ENCODE measurements at regions not wholly inside any gene's neighbourhood (a gene's known extent, or its start where the extent isn't known, plus 50 kb on each side); places are given as distances from the start of the nearest gene placed in this dataset.
A peak's percentile ranks its signal among the peaks of the same experiment; 100 is the strongest.
"Not testable (repeated sequence)": the region's sequence is repeated elsewhere in the genome, so short reads cannot be mapped to it uniquely, and the experiment has no call there.

DNA sequence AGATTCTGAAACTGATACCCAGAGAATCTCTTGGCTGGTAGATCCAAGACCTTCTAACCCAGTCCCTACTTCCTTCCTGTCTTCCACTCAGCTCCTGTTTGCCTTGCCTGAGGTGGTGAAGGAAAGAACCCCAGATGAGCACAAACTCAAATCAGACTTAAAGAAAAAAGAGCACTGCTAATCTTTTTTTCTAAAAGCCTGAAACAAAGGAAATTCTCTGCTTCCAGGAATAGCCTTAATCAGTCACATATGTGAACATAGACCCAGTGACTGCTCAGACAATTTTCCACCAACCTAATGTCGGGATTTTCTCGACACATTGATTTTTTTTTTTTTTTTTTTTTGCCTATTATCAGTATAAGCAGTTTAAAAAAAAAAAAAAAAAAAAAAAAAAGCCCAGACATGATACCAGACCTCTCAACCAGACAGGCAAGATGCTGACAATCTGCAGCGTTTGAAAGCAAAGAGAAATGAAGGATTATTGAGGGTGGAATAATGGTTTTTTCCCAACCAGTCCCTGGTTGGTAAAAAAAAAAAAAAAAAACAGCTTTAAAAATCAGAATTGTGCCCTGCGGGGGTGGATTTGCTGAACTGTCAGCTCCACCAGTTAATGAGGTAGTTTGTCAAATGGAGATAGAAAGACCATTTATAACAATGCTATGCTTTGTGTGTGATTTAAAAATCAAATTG, 256.8 kb upstream of the RARB start:
- no peak for DNase-seq

DNA sequence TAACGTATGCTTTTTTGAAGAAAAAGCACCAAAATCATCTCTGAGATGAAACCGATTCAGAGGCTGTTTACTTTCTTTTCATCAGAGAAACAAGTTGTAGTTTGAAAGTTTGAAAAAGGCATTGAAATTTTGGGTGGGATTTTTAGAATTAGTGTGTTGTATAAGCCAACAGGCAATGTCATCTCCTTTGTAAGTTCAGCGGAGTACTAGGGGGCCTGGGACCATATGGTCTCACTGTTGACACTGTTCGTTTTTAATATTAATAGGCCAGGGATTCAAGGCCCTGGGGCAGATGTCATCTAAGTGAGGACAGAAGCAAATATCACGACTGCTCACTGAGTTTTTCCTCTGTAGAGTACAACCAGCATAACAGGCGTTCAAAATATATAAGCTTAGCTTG, 256.2 kb upstream of the RARB start:
- no peak for DNase-seq

DNA sequence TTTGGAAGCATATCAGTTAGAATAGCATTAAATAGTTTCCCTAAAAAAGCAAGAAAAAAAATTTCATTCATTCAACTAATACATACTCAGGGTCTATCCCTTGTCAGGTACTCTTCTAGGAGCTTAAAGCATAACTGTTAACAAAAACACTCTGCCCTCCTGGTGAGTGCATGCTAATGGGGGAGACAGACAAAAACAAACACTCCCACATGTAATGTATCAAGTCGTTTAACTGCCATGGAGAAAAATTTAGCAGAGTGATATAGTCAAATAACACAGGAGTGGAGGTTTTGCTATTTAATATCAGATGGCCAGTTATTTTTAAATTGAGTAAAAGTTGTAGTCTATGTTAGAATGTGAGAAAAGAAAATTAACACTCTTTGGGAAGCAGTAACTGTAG, 254.5 kb upstream of the RARB start:
- DNase-seq, result no peak

DNA sequence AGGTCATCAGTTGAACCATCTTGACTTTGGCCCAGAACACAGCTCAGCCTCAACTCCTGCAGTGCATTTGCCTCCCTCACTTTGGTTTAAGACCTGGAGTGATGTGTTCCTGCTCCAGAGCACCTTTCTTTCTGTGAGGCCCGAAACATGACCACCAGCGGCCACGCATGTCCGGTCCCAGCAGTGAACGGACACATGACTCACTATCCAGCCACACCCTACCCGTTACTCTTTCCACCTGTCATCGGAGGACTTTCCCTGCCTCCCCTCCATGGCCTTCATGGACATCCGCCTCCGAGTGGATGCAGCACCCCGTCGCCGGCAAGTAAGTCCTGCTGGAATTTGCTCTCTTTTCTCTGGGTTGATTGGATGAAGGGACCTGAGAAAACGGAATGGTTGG, 253.8 kb upstream of the RARB start:
- DNase-seq, result no peak

DNA sequence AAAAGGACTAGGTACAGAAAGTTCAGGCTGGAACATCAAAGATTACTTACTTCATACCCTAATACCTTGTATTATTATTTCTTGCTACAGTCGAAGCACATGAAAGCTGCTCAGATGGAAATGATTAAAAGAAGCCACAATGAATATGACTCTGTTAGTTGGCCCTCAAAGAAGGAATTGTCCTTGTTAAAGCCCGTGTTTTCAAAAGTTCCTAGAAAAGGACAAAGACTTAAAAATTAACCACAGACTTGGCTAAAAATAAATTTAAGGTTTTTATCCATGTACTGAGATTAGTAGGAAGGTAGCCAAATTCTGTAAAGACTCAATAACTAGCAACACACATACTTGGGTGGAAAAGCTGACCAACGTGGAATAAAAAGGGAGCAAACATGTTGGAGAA, 251.0 kb upstream of the RARB start:
- DNase-seq, result no peak

DNA sequence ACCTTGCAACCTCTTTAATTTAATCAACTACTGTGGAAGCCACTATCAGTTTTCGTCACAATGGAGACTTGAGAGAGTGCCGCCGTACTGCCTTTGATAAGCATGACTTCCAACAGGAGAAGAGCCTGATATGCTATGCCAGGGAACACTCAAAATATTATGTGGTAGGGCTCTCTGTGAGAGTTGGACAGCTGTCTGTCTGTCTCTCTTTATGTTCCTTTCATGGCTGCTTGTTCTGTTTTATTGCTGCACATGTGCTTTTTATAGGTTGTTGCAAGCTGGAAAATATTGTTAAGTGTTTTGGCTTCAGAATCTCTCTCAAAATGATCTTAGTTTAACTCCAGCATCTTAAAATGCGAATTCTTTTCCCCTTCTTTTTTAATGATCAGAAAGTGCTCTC, 249.4 kb upstream of the RARB start:
- DNase-seq, result no peak

DNA sequence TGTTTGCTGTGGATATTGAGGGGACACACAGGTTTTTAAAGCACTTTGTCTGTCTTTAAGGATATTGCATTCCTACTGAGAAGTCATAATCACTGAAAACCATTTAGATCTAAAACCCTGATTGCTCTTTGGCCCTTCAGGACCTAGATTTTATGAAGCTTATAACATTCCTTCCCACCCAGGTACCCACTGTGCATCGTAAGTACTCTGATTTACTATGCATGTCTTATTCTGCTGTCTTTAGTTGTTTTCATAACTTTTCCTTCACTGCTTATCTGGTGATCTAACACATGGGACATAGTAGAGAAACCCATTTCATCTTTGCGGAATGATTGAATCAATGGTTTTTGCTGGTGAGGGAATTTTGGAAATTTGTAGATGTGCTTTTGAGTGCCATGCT, 247.0 kb upstream of the RARB start:
- DNase-seq, result no peak

DNA sequence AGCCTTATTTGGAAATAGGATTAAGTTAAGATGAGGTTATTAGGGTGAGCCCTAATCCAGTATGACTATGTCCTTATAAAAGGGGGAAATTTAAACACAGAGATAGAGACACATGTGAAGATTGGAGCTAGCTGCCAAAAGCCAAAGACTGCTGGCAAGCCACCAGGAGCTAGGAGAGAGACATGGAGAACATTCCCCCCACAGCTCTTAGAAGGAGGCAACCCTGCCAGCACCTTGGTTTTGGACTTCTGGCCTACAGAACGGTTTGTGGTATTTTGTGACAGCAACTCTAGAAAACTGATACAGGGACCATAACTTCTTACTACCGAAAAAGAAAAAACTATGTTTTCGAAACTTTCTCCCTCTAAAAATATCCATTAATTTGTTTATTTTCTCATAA, 245.3 kb upstream of the RARB start:
- peak; percentile 30 for DNase-seq

DNA sequence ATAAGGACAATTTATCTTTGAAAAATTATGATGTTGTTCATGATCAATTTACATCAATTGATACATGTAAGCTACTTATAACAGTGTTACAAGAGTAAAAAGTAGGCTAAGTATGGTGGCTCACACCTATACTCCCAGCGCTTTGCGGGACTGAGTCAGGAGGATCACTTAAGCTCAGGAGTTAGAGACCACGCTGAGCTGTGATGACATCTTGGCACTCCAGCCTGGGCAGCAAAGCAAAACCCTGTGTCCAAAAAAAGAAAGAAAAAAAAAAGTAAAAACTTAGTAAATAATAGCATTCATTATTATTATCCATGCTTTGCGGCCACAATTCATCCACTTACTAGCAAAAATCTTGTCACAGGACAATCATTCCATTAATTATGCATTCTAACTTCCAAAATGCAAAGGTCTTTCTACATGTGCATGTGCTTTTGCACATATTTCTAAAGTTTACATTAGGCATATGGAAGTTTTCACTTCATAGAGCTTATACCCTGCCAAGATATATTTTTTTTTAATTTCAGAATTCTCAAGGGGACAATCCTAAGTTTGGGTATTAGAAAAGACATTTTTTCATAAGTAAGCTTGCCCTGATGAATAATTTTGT, 243.3 kb upstream of the RARB start:
- DNase-seq, result no peak

DNA sequence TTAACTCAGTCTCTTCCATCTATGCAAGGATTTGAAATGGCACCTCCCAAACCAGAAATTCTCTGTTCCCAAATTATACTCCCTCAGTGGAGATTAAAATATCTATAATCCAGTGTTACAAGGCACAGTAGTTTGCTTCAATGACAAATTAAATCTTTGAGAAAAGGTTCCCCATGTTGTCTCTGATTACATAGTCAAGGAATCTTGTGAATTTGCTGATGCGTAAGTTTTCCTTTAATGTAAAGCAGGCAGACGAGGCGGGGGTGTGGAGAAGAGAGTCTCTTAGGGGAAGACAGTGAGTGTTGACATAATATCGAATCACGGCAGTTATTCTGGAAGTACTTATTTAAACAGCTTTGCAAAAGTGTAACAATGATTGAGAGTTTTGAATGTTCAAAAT, 236.4 kb upstream of the RARB start:
- DNase-seq, result no peak

DNA sequence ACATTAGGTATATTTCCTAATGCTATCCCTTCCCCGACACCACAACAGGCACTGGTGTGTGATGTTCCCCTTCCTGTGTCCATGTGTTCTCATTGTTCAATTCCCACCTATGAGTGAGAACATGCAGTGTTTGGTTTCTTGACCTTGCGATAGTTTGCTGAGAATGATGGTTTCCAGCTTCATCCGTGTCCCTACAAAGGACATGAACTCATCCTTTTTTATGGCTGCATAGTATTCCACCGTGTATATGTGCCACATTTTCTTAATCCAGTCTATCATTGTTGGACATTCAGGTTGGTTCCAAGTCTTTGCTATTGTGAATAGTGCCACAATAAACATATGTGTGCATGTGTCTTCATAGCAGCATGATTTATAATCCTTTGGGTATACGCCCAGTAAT, 228.5 kb upstream of the RARB start:
- DNase-seq, result not testable (repeated sequence)

DNA sequence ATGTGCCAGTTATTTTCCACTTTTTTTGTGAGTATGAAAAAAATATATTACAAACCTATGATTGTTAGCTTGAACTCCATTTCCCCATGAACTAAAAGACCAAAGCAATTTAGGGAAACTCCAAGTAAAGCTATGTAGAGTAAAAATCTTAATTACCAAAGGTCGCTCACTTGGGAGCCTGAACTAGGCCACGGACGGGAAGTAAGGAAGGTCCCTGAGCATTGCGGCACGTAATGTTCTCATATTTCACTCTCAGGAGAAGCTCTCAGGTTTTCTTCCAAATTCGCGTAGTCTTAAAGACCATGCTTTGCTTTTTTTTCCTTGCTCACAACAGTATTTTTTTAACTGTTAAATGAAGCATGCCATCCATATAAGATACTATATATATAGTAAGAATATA, 215.3 kb upstream of the RARB start:
- DNase-seq, result no peak

DNA sequence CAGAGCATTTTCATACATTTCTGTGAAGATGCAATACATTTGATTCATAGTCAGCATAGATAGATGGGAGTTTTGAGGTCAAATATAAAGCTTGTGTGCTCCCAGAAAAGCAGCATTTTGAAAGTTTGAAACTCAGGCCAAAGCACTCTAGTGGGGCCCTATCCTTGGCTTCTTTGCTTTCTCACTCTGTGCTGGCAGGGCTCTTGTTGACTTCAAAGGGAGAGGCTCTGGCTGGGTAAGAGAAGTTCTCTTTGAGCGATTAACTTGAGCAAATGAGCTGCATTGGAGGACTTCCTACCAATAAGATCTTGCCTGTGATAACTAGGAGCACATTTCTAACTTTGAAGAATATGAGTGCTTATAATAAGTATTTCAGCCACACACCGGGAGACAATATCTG, 214.0 kb upstream of the RARB start:
- DNase-seq, result peak; percentile 43

DNA sequence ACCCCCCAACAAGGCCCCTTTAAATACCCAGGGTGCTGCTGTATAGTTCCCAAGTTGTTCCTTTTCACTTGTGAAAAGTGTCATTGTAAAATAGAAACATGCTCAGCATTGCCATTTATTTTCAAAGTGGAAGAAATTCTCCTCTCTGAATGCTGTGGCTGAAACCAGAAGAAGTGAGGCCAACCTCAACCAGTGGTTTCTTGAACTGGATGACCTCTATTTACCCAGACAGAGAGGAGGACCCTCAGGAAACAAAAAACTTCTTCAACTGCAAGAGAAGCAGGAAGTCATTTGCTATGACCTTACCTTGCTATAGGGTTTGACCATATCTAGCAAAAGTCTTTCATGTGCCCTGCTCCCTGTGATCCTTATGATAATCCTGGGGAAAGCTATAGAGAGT, 209.7 kb upstream of the RARB start:
- DNase-seq, result no peak

DNA sequence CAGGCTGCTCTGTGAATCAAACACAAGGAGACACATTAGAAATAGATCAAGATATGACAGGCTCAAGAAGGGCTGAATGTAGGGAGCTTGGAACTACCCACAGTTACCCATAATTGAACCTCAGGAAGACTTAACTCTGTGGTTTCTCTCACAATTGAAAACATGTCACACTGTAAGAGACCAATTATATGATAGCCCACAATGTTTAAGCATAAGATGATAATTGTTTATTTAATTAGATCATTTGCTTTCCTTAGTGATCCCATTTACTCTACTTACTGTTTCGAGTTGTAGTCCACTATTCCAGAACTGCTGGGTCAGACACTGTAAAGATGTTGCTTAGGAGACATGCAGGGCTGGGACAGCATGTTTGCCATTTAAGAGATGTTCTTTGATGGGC, 201.3 kb upstream of the RARB start:
- no peak for DNase-seq

DNA sequence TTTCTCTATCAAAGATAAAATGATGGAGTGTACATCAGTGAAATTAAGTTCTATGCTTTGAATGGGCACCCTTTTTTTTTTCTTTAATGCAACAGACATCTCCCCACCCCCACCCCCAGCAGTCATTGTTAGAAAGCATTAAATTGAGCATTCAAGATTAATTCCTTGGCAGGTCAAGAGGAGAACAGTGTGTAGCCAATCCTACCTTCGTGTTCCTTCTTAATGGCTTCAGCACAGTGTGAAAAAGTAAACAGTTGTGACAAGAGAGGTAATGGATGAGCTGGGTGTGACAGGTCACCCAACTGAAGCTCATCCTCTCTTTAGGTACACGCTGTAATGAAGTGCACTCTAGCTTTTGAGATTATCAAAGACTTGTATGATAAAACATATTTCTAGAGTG, 198.5 kb upstream of the RARB start:
- DNase-seq, result no peak

DNA sequence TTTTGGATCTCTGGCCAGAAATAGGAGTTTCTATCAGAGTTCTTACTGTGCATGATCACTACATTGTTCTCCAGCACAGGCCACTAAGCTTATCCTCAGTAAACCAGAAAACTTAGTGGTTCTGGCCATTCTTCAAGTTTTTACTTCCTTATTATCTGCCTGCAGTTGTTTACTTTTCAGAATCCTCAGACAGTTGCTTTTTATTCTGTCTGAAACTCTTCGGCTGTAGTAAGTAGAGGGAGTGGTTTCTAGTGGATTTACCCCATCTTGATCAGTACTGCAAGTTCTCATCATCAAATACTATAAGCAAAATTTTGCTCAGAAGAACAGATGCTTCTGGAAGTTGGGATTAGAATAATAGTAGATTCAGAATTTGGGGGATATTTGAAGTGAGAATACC, 193.0 kb upstream of the RARB start:
- DNase-seq, result no peak

DNA sequence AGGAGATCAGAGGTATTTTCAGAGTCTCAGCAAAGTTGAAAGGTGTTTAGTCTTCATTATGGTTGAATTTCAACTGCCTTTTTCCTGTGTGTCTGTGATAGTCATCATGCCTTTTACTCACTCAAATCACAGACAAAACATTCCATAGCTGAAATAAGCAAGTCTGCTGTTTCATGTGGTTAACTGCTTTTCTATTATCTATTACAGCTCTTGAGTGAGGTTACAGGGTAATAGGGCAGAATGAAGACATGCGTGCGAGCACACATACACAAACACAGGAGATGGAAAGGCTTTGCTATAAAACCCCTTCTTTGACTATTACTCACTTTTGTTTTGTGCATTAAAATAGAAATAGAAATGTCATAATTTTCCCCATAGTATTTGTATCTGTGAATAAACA, 192.6 kb upstream of the RARB start:
- DNase-seq, result no peak

DNA sequence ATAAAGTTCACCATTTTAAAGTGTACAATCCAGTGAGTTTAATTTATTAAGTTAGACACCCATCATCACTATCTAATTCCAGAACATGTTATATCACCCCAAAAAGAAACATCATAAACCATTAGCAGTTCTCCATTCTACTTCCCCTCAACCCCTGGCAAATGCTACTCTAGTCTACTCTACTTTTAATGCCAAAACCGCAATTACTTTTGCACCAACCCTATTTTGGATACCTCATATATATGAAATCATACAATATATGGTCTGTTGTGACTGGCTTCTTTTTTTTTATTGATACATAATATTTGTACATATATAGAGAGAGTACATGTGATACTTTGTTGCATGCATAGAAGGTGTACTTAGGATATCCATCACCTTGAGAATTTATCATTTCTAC, 190.5 kb upstream of the RARB start:
- DNase-seq, result no peak

DNA sequence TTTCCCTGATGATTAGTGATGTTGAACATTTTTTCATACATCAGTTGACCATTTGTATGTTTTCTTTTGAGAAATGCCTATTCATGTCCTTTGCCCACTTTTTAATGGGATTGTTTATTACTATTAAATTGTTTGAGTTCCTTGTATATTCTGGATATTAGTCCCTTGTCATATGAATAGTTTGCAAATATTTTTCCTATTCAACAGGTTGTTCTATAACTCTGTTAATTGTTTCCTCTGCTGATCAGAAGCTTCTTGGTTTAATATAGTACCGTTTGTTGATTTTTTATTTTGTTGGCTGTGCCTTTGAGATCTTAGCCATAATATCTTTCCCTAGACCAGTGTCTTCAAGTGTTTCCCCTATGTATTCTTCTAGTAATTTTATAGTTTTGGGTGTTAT, 189.0 kb upstream of the RARB start:
- DNase-seq, result no peak

DNA sequence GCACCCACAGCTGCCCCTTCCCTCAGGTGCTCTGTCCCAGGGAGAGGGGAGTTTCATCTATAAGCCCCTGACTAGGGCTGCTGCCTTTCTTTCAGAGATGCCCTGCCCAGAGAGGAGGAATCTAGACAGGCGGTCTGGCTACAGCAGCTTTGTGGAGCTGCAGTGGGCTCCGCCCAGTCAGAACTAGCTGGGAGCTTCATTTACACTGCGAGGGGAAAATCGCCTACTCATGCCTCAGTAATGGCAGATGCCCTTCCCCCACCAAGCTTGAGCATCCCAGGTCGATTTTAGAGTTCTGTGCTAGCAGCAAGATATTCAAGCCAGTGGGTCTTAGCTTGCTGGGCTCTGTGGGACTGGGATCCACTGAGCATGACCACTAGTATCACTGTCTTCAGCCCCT, 181.2 kb upstream of the RARB start:
- no peak for DNase-seq

DNA sequence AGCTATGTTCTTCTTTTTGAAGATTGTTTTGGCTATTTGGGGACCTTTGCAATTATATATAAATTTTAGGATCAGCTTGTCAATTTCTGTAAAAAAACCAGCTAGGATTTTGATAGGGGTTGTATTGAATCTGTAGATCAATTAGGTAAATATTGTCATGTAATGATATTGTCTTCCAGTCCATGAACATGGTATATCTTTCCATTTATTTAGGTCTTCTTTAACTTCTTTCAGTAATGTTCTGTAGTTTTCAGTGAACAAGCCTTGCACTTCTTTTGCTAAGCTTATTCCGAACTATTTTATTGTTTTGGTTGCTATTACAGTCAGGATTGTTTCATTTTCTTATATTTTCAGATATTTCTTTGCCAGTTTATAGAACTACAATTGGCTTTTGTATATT, 175.8 kb upstream of the RARB start:
- no peak for DNase-seq

DNA sequence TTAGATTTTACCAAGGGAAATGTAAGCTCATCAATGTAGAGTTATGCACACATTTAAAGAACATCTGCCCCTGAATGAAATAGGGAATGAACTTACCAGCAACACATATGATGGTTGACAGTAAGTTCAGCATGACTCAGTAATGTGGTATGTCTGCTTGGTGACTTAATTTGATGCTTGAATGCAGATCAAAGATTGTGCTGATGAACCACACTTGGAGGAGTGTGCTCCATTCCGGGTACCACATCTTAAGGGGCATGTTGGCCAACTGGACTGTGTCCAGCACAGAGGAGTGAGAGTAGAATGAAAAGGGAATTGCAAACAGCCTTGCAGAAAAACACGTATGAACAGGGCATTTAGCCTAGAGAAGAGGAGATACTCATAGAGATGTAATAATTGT, 171.0 kb upstream of the RARB start:
- DNase-seq, result no peak

DNA sequence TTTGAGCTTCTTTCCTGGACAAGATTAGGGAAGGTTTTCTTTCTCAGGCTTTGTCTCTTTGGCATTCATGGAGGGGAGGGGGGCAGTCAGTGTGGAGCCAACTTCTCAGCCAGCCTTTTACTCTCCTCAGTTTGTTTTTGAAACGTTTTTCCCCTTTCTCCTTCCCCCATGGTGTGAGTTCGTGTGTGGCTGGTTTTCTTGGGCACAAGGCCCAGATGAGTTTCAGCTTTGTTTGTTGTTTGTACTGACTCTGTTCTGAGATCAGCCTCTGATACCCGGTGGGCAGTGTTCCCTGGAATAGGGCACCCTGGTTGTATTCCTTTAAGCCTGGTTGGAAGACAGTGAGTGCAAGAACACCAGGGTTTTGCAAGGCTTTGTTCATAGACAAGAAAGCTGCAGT, 168.2 kb upstream of the RARB start:
- DNase-seq, result no peak

DNA sequence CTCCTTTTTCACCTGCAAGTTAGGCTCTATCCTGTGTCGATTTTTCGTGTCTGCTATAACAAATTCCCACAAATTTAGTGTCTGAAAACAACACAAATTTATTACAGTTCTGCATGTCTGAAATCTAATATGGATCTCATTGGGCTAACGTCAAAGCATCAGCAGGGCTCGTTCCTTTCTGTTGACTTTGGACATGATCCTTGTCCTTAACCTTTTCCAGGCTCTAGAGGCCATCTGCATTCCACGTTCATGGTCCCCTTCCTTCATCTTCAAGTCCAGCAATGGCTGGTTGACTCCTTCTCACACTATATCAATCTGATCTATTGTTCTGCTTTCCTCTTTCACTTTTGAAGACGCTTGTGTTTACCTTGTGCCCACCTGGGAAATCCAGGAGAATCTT, 165.7 kb upstream of the RARB start:
- DNase-seq, result no peak
